ENCODE measurements at regions not wholly inside any gene's neighbourhood (a gene's known extent, or its start where the extent isn't known, plus 50 kb on each side); places are given as distances from the start of the nearest gene placed in this dataset.

- peaks cover 2% of the 10 kb centered on the region for H3K9me3 Mint-ChIP-seq
- no peaks in the 10 kb centered on the region for H3K27me3 Mint-ChIP-seq
- ATAC-seq (ENCODE audit: low read depth) (no peak), DNase-seq (ENCODE audit: low spot score in 2 of 2) (no peak)
- no peaks in the 10 kb centered on the region for H3K4me1 Mint-ChIP-seq
- no peak overlapping the region for H3K4me3 Mint-ChIP-seq
- H3K27ac Mint-ChIP-seq: no peak overlapping the region
- H3K36me3 Mint-ChIP-seq: no peaks in the 10 kb centered on the region
Measured at GRCh38 chrX:140848800-140849199, 139.2 kb downstream of the LINC00632 start.

- DNase-seq (ENCODE audit: low spot score in 2 of 2) (no peak), ATAC-seq (ENCODE audit: low read depth) (no peak)
- Mint-ChIP-seq H3K27ac (no peak overlapping the region), H3K4me3 (no peak overlapping the region), H3K27me3 (no peaks in the 10 kb centered on the region), H3K4me1 (no peaks in the 10 kb centered on the region), H3K36me3 (no peaks in the 10 kb centered on the region), H3K9me3 (no peaks in the 10 kb centered on the region)
Measured at GRCh38 chrX:140860718-140861117, 141.7 kb upstream of the SPANXB1 start.

- H3K4me1 Mint-ChIP-seq: no peaks in the 10 kb centered on the region
- no peaks in the 10 kb centered on the region for H3K36me3 Mint-ChIP-seq
- no peak overlapping the region for H3K4me3 Mint-ChIP-seq
- no peaks in the 10 kb centered on the region for H3K27me3 Mint-ChIP-seq
- H3K27ac Mint-ChIP-seq: no peak overlapping the region
- no peak for DNase-seq (ENCODE audit: low spot score in 2 of 2)
- no peak for ATAC-seq (ENCODE audit: low read depth)
- H3K9me3 Mint-ChIP-seq: peaks cover 5% of the 10 kb centered on the region
Measured at GRCh38 chrX:140866446-140866845, 135.9 kb upstream of the SPANXB1 start.

GRCh38 chrX:140912606-140913005, 89.8 kb upstream of the SPANXB1 start:
- Mint-ChIP-seq H3K9me3 (no peaks in the 10 kb centered on the region), H3K4me3 (no peak overlapping the region), H3K27ac (no peak overlapping the region), H3K4me1 (peaks cover under 1% of the 10 kb centered on the region), H3K36me3 (no peaks in the 10 kb centered on the region), H3K27me3 (no peaks in the 10 kb centered on the region)
- DNase-seq (ENCODE audit: low spot score in 2 of 2) (no peak), ATAC-seq (ENCODE audit: low read depth) (no peak)

GRCh38 chrX:140913802-140914501, 88.4 kb upstream of the SPANXB1 start:
- ATAC-seq (ENCODE audit: low read depth) (no peak), DNase-seq (ENCODE audit: low spot score in 2 of 2) (no peak)
- Mint-ChIP-seq H3K9me3 (no peaks in the 10 kb centered on the region), H3K36me3 (no peaks in the 10 kb centered on the region), H3K4me3 (no peak overlapping the region), H3K4me1 (peaks cover 4% of the 10 kb centered on the region), H3K27ac (no peak overlapping the region), H3K27me3 (no peaks in the 10 kb centered on the region)

- Mint-ChIP-seq H3K9me3 (no peaks in the 10 kb centered on the region), H3K4me3 (no peak overlapping the region), H3K36me3 (no peaks in the 10 kb centered on the region), H3K27ac (no peak overlapping the region), H3K4me1 (peaks cover 4% of the 10 kb centered on the region), H3K27me3 (no peaks in the 10 kb centered on the region)
- no peak for DNase-seq (ENCODE audit: low spot score in 2 of 2)
- no peak for ATAC-seq (ENCODE audit: low read depth)
Measured at GRCh38 chrX:140916872-140917271, 85.5 kb upstream of the SPANXB1 start.

- Mint-ChIP-seq H3K27me3 (no peaks in the 10 kb centered on the region), H3K36me3 (no peaks in the 10 kb centered on the region), H3K9me3 (no peaks in the 10 kb centered on the region), H3K4me1 (peaks cover 4% of the 10 kb centered on the region), H3K4me3 (peak overlapping the region; percentile 0), H3K27ac (peak overlapping the region; percentile 18)
- DNase-seq (ENCODE audit: low spot score in 2 of 2) (no peak), ATAC-seq (ENCODE audit: low read depth) (no peak)
Measured at GRCh38 chrX:140917354-140918115, 84.9 kb upstream of the SPANXB1 start.

GRCh38 chrX:140918398-140919038, 83.9 kb upstream of the SPANXB1 start:
- DNase-seq (ENCODE audit: low spot score in 2 of 2) (peak; percentile 33 to 38), ATAC-seq (ENCODE audit: low read depth) (peak; percentile 92)
- Mint-ChIP-seq H3K4me1 (peaks cover 4% of the 10 kb centered on the region), H3K27ac (peak overlapping the region; percentile 18), H3K9me3 (no peaks in the 10 kb centered on the region), H3K27me3 (no peaks in the 10 kb centered on the region), H3K36me3 (no peaks in the 10 kb centered on the region), H3K4me3 (no peak overlapping the region)

GRCh38 chrX:140920416-140920815, 82.0 kb upstream of the SPANXB1 start:
- Mint-ChIP-seq H3K9me3 (peaks cover 1% of the 10 kb centered on the region), H3K27ac (no peak overlapping the region), H3K4me1 (peaks cover 4% of the 10 kb centered on the region), H3K27me3 (no peaks in the 10 kb centered on the region), H3K36me3 (no peaks in the 10 kb centered on the region), H3K4me3 (no peak overlapping the region)
- ATAC-seq (ENCODE audit: low read depth) (no peak), DNase-seq (ENCODE audit: low spot score in 2 of 2) (no peak)

- Mint-ChIP-seq H3K27me3 (no peaks in the 10 kb centered on the region), H3K4me3 (no peak overlapping the region), H3K4me1 (no peaks in the 10 kb centered on the region), H3K36me3 (no peaks in the 10 kb centered on the region), H3K9me3 (peaks cover 1% of the 10 kb centered on the region), H3K27ac (no peak overlapping the region)
- no peak for ATAC-seq (ENCODE audit: low read depth)
- DNase-seq (ENCODE audit: low spot score in 2 of 2): no peak
Measured at GRCh38 chrX:140923118-140923517, 79.3 kb upstream of the SPANXB1 start.

- no peak overlapping the region for H3K27ac Mint-ChIP-seq
- peaks cover 1% of the 10 kb centered on the region for H3K9me3 Mint-ChIP-seq
- no peak for ATAC-seq (ENCODE audit: low read depth)
- DNase-seq (ENCODE audit: low spot score in 2 of 2): no peak
- H3K27me3 Mint-ChIP-seq: no peaks in the 10 kb centered on the region
- peaks cover 2% of the 10 kb centered on the region for H3K36me3 Mint-ChIP-seq
- no peak overlapping the region for H3K4me3 Mint-ChIP-seq
- peaks cover 2% of the 10 kb centered on the region for H3K4me1 Mint-ChIP-seq
Measured at GRCh38 chrX:140928739-140929138, 73.7 kb upstream of the SPANXB1 start.

GRCh38 chrX:140933016-140933415, 69.4 kb upstream of the SPANXB1 start:
- Mint-ChIP-seq H3K36me3 (peaks cover 3% of the 10 kb centered on the region), H3K4me3 (no peak overlapping the region), H3K27me3 (no peaks in the 10 kb centered on the region), H3K27ac (no peak overlapping the region), H3K4me1 (peaks cover 8% of the 10 kb centered on the region), H3K9me3 (no peaks in the 10 kb centered on the region)
- ATAC-seq (ENCODE audit: low read depth) (no peak), DNase-seq (ENCODE audit: low spot score in 2 of 2) (no peak)

GRCh38 chrX:140933874-140934655, 68.3 kb upstream of the SPANXB1 start:
- H3K27ac Mint-ChIP-seq: peak overlapping the region; percentile 49
- H3K36me3 Mint-ChIP-seq: peaks cover 3% of the 10 kb centered on the region
- H3K4me3 Mint-ChIP-seq: peak overlapping the region; percentile 44
- H3K9me3 Mint-ChIP-seq: no peaks in the 10 kb centered on the region
- DNase-seq (ENCODE audit: low spot score in 2 of 2) (peak in 1 of 2 donors; percentile 0), ATAC-seq (ENCODE audit: low read depth) (peak; percentile 81)
- no peaks in the 10 kb centered on the region for H3K27me3 Mint-ChIP-seq
- H3K4me1 Mint-ChIP-seq: peaks cover 8% of the 10 kb centered on the region

- Mint-ChIP-seq H3K27me3 (no peaks in the 10 kb centered on the region), H3K4me3 (no peak overlapping the region), H3K27ac (no peak overlapping the region), H3K4me1 (no peaks in the 10 kb centered on the region), H3K9me3 (no peaks in the 10 kb centered on the region), H3K36me3 (no peaks in the 10 kb centered on the region)
- ATAC-seq (ENCODE audit: low read depth) (no peak), DNase-seq (ENCODE audit: low spot score in 2 of 2) (no peak)
Measured at GRCh38 chrX:140943513-140943912, 58.9 kb upstream of the SPANXB1 start.
